G401 (cell line): ENCODE measurements at regions not wholly inside any gene's neighbourhood (a gene's known extent, or its start where the extent isn't known, plus 50 kb on each side); places are given as distances from the start of the nearest gene placed in this dataset.
"Not testable (repeated sequence)": the region's sequence is repeated elsewhere in the genome, so short reads cannot be mapped to it uniquely, and the experiment has no call there.

ENCODE experiments used
- DNase-seq: peaks from one replicate; pipeline ENCODE4 v3.0.0-alpha.2; 2015; ENCODE audit warnings: low spot score
- in situ Hi-C: cut with HindIII; loops from 2 replicates; pipeline ENCODE4 v1.10.0; 2016; ENCODE audit warnings: low sequenced_read_pairs, mixed read lengths

DNA sequence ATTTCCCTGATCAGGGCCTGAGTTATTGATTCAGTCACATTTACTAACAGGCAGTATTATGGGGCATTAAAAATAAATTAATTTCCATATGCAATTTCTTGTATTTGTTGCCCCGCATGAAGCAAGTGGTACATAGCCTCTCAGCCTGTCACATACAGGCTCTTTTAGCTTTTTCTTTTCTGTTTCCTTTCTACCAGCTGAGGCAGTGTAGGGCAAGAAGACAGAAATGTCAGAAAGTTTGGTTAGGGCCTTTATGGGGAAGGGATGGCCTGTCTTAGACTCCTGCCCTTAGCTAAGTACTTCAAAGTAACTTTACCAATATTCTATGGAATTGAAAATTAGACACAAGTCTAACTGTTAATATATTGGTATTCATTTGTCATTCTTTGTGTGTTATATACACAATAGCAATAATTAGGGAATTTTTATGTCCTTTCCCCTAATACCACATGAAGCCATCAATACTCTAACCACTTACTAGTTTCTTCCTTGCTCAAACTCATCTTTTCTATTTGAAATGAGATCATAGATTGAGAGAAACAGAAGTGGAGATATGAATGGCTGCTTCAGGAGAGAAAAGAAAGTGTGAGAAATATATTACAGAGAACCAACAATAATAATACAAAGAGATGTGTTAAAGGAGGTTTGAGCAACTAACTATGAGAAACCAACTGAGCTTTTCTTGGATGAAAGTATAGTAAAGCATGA lies 669.6 kb downstream of the PCDH17 start:
- DNase-seq: no peak
- in situ Hi-C loops: no loop called here

DNA sequence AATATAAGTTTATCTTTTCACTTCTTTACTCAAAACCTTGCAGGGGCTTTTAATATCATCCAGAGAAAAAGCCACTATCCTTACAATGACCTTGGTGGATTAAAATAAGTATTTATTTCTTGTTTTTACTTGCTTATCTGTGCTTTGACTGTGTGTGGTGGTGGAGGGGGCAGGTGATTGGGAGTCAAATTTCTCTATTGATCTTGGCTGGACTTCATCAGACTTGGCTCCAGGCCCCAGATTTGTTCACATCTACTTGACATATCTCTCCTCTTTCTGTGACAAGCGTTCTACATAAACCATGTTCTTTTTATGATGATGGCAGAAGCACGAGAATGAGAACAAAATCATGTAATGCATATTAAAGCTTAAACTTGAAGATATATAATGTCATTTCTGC lies 670.8 kb downstream of the PCDH17 start:
- in situ Hi-C loops: no loop called here
- DNase-seq: no peak

DNA sequence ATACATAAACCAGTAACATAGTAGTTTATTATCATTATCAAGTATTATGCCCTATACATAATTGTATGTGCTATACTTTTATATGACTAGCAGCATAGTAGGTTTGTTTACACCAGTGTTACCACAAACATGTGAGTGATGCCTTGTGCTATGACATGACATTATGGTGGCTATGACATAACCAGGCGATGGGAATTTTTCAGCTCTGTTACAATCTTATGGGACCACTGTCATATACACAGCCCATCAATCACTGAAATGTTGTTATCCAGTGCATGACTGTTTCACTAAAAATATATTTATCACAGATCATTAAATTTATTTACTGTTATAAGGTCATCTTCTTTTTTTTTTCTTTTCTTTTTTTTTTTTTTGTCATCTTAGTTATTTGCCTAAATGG lies 674.5 kb downstream of the PCDH17 start:
- in situ Hi-C loops: no loop called here
- DNase-seq: no peak

DNA sequence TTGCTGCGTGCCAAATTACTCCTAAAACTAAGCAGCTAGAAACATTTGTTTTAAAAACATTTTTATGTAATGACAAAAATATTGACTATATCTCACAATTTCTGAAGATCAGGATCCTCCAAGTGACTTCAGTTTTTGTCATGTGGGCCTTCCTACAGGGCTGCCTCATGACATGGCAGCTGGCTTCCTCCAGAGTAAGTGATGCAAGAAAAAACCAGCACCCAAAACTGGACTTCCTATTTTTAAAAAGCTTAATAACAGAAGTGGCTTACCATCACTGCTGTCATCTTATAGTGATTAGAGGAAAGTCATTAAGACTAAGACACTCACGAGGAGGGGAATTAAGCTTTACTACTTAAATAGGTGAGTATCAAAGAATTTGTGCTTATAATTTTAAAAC lies 681.7 kb downstream of the PCDH17 start:
- DNase-seq: no peak
- in situ Hi-C loops: no loop called here

DNA sequence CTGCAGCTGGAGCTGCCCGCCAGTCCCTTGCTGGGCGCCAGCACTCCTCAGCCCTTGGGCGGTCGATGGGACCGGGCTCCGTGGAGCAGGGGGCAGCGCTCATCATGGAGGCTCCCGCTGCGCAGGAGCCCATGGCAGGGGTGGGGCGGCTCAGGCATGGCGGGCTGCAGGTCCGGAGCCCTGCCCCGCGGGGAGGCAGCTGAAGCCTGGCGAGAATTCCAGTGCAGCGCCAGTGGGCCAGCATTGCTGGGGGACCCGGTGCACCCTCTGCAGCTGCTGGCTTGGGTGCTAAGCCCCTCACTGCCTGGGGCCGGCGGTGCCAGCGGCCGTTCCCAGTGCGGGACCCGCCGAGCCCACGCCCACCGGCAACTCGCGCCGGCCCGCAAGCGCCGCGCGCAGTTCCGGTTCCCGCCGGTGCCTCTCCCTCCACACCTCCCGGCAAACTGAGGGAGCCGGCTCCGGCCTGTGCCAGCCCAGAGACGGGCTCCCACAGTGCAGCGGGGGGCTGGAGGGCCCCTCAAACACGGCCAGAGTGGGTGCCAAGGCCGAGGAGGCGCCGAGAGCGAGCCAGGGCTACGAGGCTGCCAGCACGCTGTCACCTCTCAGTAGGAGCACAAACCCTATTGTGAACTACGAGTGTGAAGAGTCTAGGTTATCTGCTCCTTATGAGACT lies 687.1 kb downstream of the PCDH17 start:
- in situ Hi-C loops: no loop called here
- DNase-seq: no peak

- in situ Hi-C loops: no loop called here
- DNase-seq: no peak
Measured at GRCh38 chr13:58324161-58324560, 692.6 kb downstream of the PCDH17 start.

GRCh38 chr13:58329746-58330145 lies 698.2 kb downstream of the PCDH17 start:
- in situ Hi-C loops: no loop called here
- no peak for DNase-seq

DNA sequence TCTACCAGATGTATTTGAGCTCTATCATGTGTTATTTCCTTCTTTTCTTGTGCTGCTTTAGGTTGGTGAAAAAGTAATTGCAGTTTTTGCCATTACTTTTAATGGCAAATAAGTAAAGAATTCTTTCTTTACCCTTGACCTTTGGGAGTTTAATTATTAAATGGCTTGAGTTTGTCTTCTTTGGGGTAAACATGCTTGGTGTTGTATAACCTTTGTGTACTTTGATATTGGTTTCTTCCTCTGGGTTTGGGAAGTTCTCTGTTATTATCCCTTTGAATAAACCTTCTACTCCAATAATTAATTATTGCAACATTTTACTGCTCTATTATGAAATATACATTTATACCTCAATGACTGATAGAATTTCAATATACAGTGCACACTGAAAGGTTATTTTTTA lies 709.4 kb downstream of the PCDH17 start:
- DNase-seq: no peak
- in situ Hi-C loops: no loop called here

DNA sequence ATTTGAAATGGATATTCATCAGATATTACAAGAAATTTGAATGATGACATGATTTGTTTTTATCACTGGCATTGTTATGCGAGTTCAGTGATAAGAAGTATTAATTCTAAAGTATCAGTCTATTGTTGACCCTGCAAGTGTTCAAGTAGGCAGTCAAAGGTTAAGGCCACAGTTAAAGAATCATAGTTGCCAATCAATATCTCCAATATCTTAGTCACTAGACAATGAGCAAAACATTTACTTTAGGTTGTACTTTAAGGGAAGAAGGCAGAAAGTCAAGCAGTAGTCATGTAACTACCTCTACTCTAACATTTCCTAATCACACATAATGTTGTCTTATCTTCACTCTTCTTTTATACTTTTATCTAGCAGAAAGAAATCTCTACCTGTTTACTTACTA lies 709.8 kb downstream of the PCDH17 start:
- no peak for DNase-seq
- in situ Hi-C loops: no loop called here

GRCh38 chr13:58343076-58343475 lies 711.5 kb downstream of the PCDH17 start:
- in situ Hi-C loops: no loop called here
- DNase-seq: no peak

- DNase-seq, in situ Hi-C loops: not testable (repeated sequence)
Measured at GRCh38 chr13:58352100-58352499, 720.6 kb downstream of the PCDH17 start.

DNA sequence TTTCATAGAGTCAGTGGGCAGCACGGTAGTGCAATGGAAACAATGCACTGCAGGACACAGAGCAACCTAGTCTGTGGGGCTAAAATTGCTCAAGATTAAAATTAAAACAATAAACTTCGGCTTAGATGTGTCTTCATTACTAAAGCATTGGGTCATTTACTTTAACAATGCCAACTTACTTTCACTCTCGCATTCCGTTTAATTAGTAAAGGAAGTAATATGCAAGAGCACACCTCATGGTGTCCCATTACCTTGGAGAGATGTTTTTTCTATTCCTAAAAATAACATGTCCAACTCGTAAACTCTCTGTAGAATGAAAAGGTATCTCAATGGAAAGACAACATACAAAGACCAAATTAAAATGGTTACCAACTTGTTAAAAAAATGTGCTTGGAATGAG lies 738.4 kb downstream of the PCDH17 start:
- DNase-seq: no peak
- in situ Hi-C loops: no loop called here

DNA sequence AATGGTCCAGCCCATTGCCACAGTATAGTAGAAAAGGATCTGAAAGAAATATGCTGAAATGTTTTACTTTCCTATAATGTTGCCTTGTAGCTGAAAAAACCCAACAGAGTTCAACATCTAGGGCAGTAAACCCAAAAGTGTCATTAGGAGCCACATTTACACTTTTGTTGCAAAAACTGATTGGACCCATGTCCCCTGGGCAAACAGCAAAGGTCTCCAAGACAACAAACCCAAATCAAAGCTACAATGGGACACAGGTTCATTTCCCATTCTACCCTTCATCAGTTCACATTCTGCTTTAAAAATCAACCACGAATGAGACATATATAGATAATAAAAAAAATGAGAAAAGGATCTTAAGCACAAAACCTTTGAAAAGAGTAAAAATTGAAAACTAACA lies 744.8 kb downstream of the PCDH17 start:
- in situ Hi-C loops: no loop called here
- DNase-seq: no peak

DNA sequence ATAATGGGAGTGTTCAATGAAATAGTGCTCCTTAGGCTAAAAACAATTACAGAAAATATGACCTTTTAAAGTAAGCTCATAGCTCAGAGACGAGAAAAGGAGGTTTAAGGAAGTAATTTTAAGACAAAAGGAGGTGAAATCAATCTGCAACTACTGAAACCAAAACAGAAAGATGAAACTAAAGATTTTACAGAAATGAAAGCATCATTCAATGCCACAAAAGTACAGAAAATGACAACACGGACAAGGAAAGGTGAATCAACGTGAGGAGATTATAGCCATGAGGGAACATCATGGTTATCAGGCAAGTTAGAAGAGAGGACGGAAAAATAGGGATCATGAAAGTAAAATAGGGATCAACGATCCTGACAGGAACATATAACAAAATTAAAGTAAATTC lies 745.2 kb downstream of the PCDH17 start:
- no peak for DNase-seq
- in situ Hi-C loops: no loop called here

DNA sequence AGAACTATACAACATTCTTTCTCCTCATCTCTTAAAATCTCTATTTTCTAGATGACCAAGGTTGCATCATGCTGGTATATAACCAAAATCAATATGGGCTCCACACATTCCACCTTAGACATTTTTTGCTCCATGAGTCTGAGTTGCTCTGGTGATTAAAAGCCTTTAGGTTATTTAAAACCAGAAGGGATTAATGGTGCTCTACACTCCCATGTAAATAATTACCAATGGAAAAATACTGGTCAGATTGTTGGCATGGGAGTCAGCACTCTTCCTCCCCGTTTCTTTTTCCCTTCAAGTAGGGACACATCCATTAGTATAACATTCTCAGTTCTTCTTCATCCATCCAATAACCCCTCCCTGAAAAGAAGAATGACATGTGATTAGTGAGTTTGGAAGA lies 747.7 kb downstream of the PCDH17 start:
- DNase-seq: no peak
- in situ Hi-C loops: no loop called here

DNA sequence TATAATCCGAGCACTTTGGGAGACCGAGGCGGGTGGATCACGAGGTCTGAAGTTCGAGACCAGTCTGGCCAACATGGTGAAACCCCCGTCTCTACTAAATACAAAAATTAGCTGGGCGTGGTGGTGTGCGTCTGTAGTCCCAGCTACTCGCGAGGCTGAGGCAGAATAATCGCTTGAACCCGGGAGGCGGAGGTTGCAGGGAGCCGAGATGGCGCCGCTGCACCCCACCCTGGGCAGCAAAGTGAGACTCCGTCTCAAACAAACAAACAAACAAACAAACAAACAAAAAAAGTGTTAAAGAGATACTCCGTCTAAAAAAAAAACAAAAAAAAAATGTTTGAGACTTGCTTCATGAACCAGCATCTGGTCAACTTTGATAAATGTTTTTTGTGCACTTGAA lies 753.8 kb downstream of the PCDH17 start:
- in situ Hi-C loops: not testable (repeated sequence)

DNA sequence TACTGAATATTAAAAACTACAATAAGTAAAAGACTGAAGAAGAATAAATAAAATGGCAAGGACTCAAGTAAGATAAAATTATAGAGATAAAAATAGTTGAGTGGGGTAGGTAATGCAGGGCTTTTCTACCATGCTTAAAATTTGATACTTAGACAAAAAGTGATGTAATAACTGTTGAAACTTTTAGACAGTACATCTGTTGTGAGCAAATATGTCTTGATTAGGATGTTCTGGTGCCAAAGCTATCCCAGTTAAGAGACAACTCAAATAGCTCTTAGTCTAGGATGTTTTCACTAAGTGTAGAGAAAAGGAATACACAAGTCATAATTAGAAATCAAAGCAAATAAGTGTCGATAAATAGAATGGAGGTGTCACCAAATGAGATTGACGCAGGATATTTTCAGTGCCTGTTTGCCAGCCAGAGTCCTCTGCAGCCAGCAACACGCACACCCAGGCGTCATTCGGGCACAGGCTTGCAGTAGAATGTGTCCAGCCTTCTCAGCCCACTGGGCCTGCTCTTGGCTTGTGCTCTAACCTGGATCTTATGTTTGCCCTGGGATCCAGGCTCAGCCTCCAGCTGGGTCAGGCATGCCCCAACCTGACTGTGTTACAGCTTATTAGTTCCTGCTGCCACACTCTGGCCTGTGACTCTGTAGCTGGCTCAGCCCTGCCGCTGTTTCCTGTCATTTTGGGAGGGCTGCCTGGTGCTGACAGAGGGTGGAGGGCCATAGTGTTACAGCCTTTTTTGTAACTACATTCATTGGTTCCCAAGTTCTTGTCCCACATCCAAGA lies 766.2 kb downstream of the PCDH17 start:
- DNase-seq: no peak
- in situ Hi-C loops: no loop called here

More for the DNA sequence above, 753.8 kb downstream of the PCDH17 start:
- DNase-seq: not testable (repeated sequence)

DNA sequence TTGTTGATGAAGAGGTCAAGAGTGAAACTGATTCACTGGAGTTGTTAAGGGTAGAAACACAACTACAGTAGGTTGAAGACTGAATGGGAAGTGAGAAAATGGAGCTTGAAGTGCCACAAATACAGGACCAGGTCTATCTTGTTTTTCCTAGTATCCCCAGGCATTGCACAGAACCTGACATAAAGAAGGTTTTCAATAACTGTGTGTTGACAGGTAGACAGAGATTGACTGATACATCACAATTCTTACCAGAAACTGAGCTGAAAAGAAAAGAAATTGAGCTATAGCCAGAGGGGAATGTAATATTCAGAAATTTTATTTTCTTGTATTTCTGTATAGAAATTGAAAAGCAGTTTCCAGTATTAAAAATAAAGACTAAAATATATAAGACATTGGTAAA lies 767.7 kb downstream of the PCDH17 start:
- in situ Hi-C loops: no loop called here

GRCh38 chr13:58406545-58406944 lies 775.0 kb downstream of the PCDH17 start:
- DNase-seq: no peak
- in situ Hi-C loops: no loop called here

More for the DNA sequence above, 767.7 kb downstream of the PCDH17 start:
- DNase-seq: no peak

- no peak for DNase-seq
- in situ Hi-C loops: no loop called here
Measured at GRCh38 chr13:58429917-58430316, 798.4 kb downstream of the PCDH17 start.
